ENCODE measurements at regions not wholly inside any gene's neighbourhood (a gene's known extent, or its start where the extent isn't known, plus 50 kb on each side); places are given as distances from the start of the nearest gene placed in this dataset.

GRCh38 chr4:136751556-136751955 lies 780.7 kb downstream of the PCDH18 start:
- no peak for DNase-seq (ENCODE audit: low spot score)

GRCh38 chr4:136750897-136751296 lies 781.4 kb downstream of the PCDH18 start:
- DNase-seq (ENCODE audit: low spot score) = no peak

- no peak for DNase-seq (ENCODE audit: low spot score)
These were observed 782.3 kb downstream of the PCDH18 start for GRCh38 chr4:136749989-136750388.

- no peak for DNase-seq (ENCODE audit: low spot score)
These were observed 783.5 kb downstream of the PCDH18 start for GRCh38 chr4:136748773-136749172.

GRCh38 chr4:136748165-136748564 lies 784.1 kb downstream of the PCDH18 start:
- DNase-seq (ENCODE audit: low spot score) = no peak

- DNase-seq (ENCODE audit: low spot score) = no peak
These were observed 789.1 kb downstream of the PCDH18 start for GRCh38 chr4:136743238-136743637.

- no peak for DNase-seq (ENCODE audit: low spot score)
These were observed 790.0 kb downstream of the PCDH18 start for GRCh38 chr4:136742333-136742732.

- no peak for DNase-seq (ENCODE audit: low spot score)
These were observed 790.8 kb downstream of the PCDH18 start for GRCh38 chr4:136741468-136741867.

GRCh38 chr4:136740326-136740725 lies 792.0 kb downstream of the PCDH18 start:
- DNase-seq (ENCODE audit: low spot score) = no peak

GRCh38 chr4:136737066-136737465 lies 795.2 kb downstream of the PCDH18 start:
- no peak for DNase-seq (ENCODE audit: low spot score)

- no peak for DNase-seq (ENCODE audit: low spot score)
These were observed 801.3 kb downstream of the PCDH18 start for GRCh38 chr4:136731025-136731424.

- DNase-seq (ENCODE audit: low spot score) = no peak
These were observed 806.8 kb downstream of the PCDH18 start for GRCh38 chr4:136725286-136726081.

- peak; percentile 7 for DNase-seq (ENCODE audit: low spot score)
These were observed 819.2 kb downstream of the PCDH18 start for GRCh38 chr4:136713140-136713539.

- no peak for DNase-seq (ENCODE audit: low spot score)
These were observed 822.4 kb downstream of the PCDH18 start for GRCh38 chr4:136709897-136710296.

GRCh38 chr4:136706942-136707341 lies 825.4 kb downstream of the PCDH18 start:
- DNase-seq (ENCODE audit: low spot score) = no peak

GRCh38 chr4:136699905-136700304 lies 832.4 kb downstream of the PCDH18 start:
- no peak for DNase-seq (ENCODE audit: low spot score)

GRCh38 chr4:136691607-136692006 lies 840.7 kb downstream of the PCDH18 start:
- no peak for DNase-seq (ENCODE audit: low spot score)

GRCh38 chr4:136690360-136690759 lies 841.9 kb downstream of the PCDH18 start:
- no peak for DNase-seq (ENCODE audit: low spot score)

GRCh38 chr4:136687596-136687995 lies 844.7 kb downstream of the PCDH18 start:
- DNase-seq (ENCODE audit: low spot score) = no peak

GRCh38 chr4:136687118-136687517 lies 845.2 kb downstream of the PCDH18 start:
- no peak for DNase-seq (ENCODE audit: low spot score)

GRCh38 chr4:136680761-136681160 lies 851.5 kb downstream of the PCDH18 start:
- DNase-seq (ENCODE audit: low spot score) = no peak

GRCh38 chr4:136680271-136680670 lies 852.0 kb downstream of the PCDH18 start:
- no peak for DNase-seq (ENCODE audit: low spot score)

GRCh38 chr4:136670265-136670664 lies 862.0 kb downstream of the PCDH18 start:
- DNase-seq (ENCODE audit: low spot score) = no peak

GRCh38 chr4:136664988-136665387 lies 867.3 kb downstream of the PCDH18 start:
- no peak for DNase-seq (ENCODE audit: low spot score)

Measured in Ammon's horn (tissue), 1 donor.